ENCODE measurements at regions not wholly inside any gene's neighbourhood (a gene's known extent, or its start where the extent isn't known, plus 50 kb on each side); places are given as distances from the start of the nearest gene placed in this dataset.
"Not testable (repeated sequence)": the region's sequence is repeated elsewhere in the genome, so short reads cannot be mapped to it uniquely, and the experiment has no call there.

DNA sequence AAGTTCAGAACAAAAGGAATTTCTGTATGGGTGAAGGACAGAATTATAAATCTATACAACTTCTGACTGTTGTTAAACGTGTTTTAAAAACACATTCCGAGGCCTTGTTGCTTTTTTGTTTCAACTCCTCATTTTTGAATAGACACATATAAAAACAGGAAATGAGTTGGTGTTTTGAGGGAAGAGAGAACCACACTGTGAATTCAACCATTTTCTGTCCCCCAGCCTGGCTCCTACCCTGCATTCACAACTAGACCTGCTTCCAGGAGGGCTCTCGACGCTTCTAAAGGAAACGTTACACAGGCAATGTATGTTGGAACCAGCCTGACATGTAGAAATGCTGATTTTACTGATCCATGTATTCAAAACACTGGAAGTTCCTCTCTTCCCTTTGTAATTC is 76.5 kb downstream of the OR13A1 start:
- H3K36me3 ChIP-seq (ENCODE audit: insufficient read depth, insufficient read length, low read length): no peaks in the 10 kb centered on the region
- no peaks in the 10 kb centered on the region for H3K27me3 ChIP-seq (ENCODE audit: insufficient read depth, insufficient read length)
- H3K9me3 ChIP-seq (ENCODE audit: insufficient read depth, low read length): peaks cover 7% of the 10 kb centered on the region; the same call in 1 of the 2 replicates
- no peak for TF ChIP-seq YY1 (IDR thresholded peaks at IDR 0.05; ENCODE audit: insufficient read depth, insufficient read length)
- no peak overlapping the region for H3K4me3 ChIP-seq (ENCODE audit: insufficient read length, low read depth)
- H3K9ac ChIP-seq (ENCODE audit: insufficient read length, low read depth): no peak overlapping the region
- H3K4me1 ChIP-seq (ENCODE audit: insufficient read depth, insufficient read length): no peaks in the 10 kb centered on the region
- DNase-seq (ENCODE audit: low read depth, low spot score): no peak

DNA sequence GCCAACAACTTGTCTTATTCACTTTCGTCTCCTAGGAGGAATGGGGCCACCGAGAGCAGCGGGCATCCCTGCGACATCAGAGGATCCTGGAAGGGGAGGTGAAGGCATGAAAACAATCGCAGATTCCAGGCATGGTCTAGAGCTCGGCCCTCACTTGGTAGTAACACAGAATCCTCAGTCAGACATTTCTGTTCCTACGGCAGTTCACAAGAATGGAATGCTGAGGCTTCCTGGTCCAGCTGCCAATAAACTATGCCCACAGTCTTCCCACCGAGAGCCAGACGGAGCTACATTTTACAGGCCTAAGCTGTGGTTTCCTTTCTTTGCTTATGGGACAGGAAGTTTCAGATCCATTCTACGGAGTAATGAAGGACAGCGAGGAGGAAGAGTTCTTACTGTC is 75.8 kb downstream of the OR13A1 start:
- no peak for TF ChIP-seq SUZ12 (IDR thresholded peaks at IDR 0.05; ENCODE audit: extremely low read depth, insufficient read depth, insufficient read length)
- no peak for TF ChIP-seq ZNF274 (IDR thresholded peaks at IDR 0.05; ENCODE audit: low read depth, low read length)
- no peak for TF ChIP-seq YY1 (IDR thresholded peaks at IDR 0.05; ENCODE audit: insufficient read depth, insufficient read length)
- H3K27me3 ChIP-seq (ENCODE audit: insufficient read depth, insufficient read length): no peaks in the 10 kb centered on the region
- no peaks in the 10 kb centered on the region for H3K36me3 ChIP-seq (ENCODE audit: insufficient read depth, insufficient read length, low read length)
- H3K9ac ChIP-seq (ENCODE audit: insufficient read length, low read depth): no peak overlapping the region
- no peaks in the 10 kb centered on the region for H3K4me1 ChIP-seq (ENCODE audit: insufficient read depth, insufficient read length)
- H3K4me3 ChIP-seq (ENCODE audit: insufficient read length, low read depth): no peak overlapping the region
- peaks cover 7% of the 10 kb centered on the region; the same call in 1 of the 2 replicates for H3K9me3 ChIP-seq (ENCODE audit: insufficient read depth, low read length)
- DNase-seq (ENCODE audit: low read depth, low spot score): no peak

DNA sequence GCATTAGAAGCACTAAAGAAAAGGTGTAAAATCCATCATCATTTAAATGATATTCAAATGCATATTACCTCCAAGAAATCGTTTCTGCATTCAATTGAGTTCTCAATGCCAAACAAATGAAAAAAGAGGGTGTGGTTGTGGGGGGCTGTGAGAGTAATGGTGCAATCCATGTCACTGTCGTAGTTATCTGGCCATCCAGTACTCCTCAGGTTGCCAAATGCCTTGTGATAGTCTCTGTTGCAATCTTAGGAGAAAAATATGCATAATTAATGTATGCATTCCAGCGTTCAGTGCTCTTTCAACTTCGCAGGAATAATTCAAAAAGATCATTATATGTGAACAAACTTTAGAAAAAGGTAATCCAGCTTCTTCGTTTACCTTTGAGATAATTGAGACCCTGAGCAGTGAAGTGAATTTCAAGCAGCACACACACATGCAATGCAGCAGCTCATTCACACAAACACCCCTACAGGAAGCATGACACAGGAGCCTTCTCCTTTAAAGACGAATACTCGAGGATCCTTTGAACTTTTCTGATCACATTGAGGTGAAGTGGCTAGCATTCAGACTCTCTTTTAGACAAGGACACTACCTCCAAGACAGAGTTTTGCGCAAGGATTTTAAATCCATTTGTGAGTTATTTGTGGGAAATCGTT is 73.4 kb downstream of the OR13A1 start:
- Histone ChIP-seq H3K4me1 (ENCODE audit: insufficient read depth, insufficient read length) (no peaks in the 10 kb centered on the region), H3K4me3 (ENCODE audit: insufficient read length, low read depth) (no peak overlapping the region), H3K27me3 (ENCODE audit: insufficient read depth, insufficient read length) (no peaks in the 10 kb centered on the region), H3K9me3 (ENCODE audit: insufficient read depth, low read length) (peaks cover 7% of the 10 kb centered on the region; the same call in 1 of the 2 replicates), H3K36me3 (ENCODE audit: insufficient read depth, insufficient read length, low read length) (no peaks in the 10 kb centered on the region), H3K9ac (ENCODE audit: insufficient read length, low read depth) (no peak overlapping the region)
- DNase-seq (ENCODE audit: low read depth, low spot score): no peak
- TF ChIP-seq YY1 (IDR thresholded peaks at IDR 0.05; ENCODE audit: insufficient read depth, insufficient read length) (no peak), SUZ12 (IDR thresholded peaks at IDR 0.05; ENCODE audit: extremely low read depth, insufficient read depth, insufficient read length) (no peak), ZNF274 (IDR thresholded peaks at IDR 0.05; ENCODE audit: low read depth, low read length) (no peak)

DNA sequence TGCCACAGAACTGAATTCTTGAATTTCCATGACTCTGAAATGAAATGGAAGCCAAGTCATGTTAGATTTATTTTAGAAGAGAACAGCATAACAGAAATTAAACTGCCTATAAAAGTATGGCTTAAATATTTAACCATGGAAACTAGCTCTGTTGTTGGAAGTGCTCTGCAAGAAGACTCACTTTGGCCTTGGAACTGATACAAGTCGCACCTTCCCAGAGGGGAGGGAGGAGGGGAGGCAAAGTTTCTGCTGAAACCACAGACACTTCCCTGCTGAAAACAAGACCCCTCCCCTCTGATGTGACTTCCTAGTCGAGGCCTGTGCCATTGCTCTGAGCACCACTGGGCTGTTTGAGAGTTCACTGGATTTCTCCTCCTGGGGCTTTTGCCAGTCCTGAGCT is 72.1 kb downstream of the OR13A1 start:
- Histone ChIP-seq H3K4me1 (ENCODE audit: insufficient read depth, insufficient read length) (no peaks in the 10 kb centered on the region), H3K9me3 (ENCODE audit: insufficient read depth, low read length) (peaks cover 7% of the 10 kb centered on the region; the same call in 1 of the 2 replicates), H3K9ac (ENCODE audit: insufficient read length, low read depth) (no peak overlapping the region), H3K4me3 (ENCODE audit: insufficient read length, low read depth) (no peak overlapping the region), H3K36me3 (ENCODE audit: insufficient read depth, insufficient read length, low read length) (no peaks in the 10 kb centered on the region), H3K27me3 (ENCODE audit: insufficient read depth, insufficient read length) (no peaks in the 10 kb centered on the region)
- TF ChIP-seq YY1 (IDR thresholded peaks at IDR 0.05; ENCODE audit: insufficient read depth, insufficient read length) (no peak), ZNF274 (IDR thresholded peaks at IDR 0.05; ENCODE audit: low read depth, low read length) (no peak), SUZ12 (IDR thresholded peaks at IDR 0.05; ENCODE audit: extremely low read depth, insufficient read depth, insufficient read length) (no peak)
- DNase-seq (ENCODE audit: low read depth, low spot score): no peak

DNA sequence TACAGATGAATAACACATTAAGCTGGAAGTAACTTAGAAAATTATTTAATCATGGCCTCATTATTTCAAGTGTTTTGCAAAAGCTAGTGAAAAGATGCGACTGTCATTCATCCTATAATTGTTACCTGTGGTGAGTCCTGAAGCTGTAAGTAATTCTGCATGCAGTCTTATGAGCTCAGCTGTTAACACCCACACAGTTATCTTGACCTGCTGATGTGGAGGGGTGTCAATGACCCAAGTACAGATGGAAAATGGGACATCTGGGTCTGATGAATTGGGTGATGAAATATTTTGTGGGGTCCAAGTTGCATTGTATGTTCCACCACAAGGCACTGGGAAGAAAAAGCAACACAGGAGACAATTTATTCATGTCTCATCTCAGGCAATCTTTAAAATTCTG is 68.9 kb downstream of the OR13A1 start:
- TF ChIP-seq ZNF274 (IDR thresholded peaks at IDR 0.05; ENCODE audit: low read depth, low read length) (no peak), YY1 (IDR thresholded peaks at IDR 0.05; ENCODE audit: insufficient read depth, insufficient read length) (no peak), SUZ12 (IDR thresholded peaks at IDR 0.05; ENCODE audit: extremely low read depth, insufficient read depth, insufficient read length) (no peak)
- Histone ChIP-seq H3K9me3 (ENCODE audit: insufficient read depth, low read length) (peaks cover 7% of the 10 kb centered on the region; the same call in 1 of the 2 replicates), H3K4me3 (ENCODE audit: insufficient read length, low read depth) (no peak overlapping the region), H3K27me3 (ENCODE audit: insufficient read depth, insufficient read length) (no peaks in the 10 kb centered on the region), H3K36me3 (ENCODE audit: insufficient read depth, insufficient read length, low read length) (no peaks in the 10 kb centered on the region), H3K9ac (ENCODE audit: insufficient read length, low read depth) (no peak overlapping the region), H3K4me1 (ENCODE audit: insufficient read depth, insufficient read length) (no peaks in the 10 kb centered on the region)
- DNase-seq (ENCODE audit: low read depth, low spot score): no peak

DNA sequence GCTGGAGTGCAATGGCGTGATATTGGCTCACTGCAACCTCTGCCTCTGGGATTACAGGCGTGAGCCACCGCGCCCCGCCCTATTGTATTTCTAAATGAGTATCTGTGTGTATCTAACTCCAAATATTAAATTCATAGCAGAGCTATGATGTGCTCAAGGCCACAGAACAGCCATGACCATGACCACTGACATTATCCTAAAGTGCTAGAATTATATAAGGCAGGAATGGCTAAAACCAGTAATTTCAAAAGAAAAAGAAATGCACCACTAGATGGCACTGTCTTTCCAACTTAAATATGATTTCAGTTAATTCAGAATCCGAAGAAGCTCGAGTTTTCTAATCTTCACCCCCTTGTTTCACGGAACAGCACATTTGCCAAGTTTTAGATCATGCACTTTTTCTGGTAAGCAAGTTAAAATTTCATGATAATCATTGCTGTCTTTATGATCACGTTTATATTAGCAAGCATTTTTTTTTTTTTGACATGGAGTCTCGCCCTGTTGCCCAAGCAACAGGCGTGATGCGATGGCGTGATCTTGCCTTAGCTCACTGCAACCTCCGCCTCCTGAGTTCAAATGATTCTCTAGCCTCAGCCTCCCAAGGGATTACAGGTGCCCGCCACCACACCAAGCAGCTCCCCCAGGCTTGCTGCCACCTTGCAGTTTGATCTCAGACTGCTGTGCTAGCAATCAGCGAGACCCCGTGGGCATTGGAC is 65.3 kb downstream of the OR13A1 start:
- Histone ChIP-seq H3K4me1 (ENCODE audit: insufficient read depth, insufficient read length) (no peaks in the 10 kb centered on the region), H3K9ac (ENCODE audit: insufficient read length, low read depth) (no peak overlapping the region), H3K36me3 (ENCODE audit: insufficient read depth, insufficient read length, low read length) (no peaks in the 10 kb centered on the region), H3K27me3 (ENCODE audit: insufficient read depth, insufficient read length) (no peaks in the 10 kb centered on the region), H3K4me3 (ENCODE audit: insufficient read length, low read depth) (peak overlapping the region; percentile 2), H3K9me3 (ENCODE audit: insufficient read depth, low read length) (no peaks in the 10 kb centered on the region)
- peak; percentile 13 for DNase-seq (ENCODE audit: low read depth, low spot score)
- TF ChIP-seq SUZ12 (IDR thresholded peaks at IDR 0.05; ENCODE audit: extremely low read depth, insufficient read depth, insufficient read length) (no peak), YY1 (IDR thresholded peaks at IDR 0.05; ENCODE audit: insufficient read depth, insufficient read length) (no peak), ZNF274 (IDR thresholded peaks at IDR 0.05; ENCODE audit: low read depth, low read length) (no peak)

DNA sequence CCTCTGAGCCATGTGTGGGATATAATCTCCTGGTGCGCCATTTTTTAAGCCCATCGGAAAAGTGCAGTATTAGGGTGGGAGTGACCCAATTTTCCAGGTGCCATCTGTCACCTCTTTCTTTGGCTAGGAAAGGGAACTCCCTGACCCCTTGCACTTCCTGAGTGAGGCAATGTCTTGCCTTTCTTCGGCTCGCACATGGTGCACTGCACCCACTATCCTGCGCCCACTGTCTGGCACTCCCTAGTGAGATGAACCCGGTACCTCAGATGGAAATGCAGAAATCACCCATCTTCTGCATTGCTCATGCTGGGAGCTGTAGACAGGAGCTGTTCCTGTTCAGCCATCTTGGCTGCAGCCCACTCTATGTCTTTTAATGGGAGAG is 64.7 kb downstream of the OR13A1 start:
- H3K4me1 ChIP-seq (ENCODE audit: insufficient read depth, insufficient read length); H3K4me3 ChIP-seq (ENCODE audit: insufficient read length, low read depth); DNase-seq (ENCODE audit: low read depth, low spot score); H3K9ac ChIP-seq (ENCODE audit: insufficient read length, low read depth); H3K9me3 ChIP-seq (ENCODE audit: insufficient read depth, low read length); H3K27me3 ChIP-seq (ENCODE audit: insufficient read depth, insufficient read length); H3K36me3 ChIP-seq (ENCODE audit: insufficient read depth, insufficient read length, low read length): not testable (repeated sequence)

All from NT2/D1 (cell line).